ENCODE measurements at regions not wholly inside any gene's neighbourhood (a gene's known extent, or its start where the extent isn't known, plus 50 kb on each side); places are given as distances from the start of the nearest gene placed in this dataset.
A peak's percentile ranks its signal among the peaks of the same experiment; 100 is the strongest.
"Not testable (repeated sequence)": the region's sequence is repeated elsewhere in the genome, so short reads cannot be mapped to it uniquely, and the experiment has no call there.

DNA sequence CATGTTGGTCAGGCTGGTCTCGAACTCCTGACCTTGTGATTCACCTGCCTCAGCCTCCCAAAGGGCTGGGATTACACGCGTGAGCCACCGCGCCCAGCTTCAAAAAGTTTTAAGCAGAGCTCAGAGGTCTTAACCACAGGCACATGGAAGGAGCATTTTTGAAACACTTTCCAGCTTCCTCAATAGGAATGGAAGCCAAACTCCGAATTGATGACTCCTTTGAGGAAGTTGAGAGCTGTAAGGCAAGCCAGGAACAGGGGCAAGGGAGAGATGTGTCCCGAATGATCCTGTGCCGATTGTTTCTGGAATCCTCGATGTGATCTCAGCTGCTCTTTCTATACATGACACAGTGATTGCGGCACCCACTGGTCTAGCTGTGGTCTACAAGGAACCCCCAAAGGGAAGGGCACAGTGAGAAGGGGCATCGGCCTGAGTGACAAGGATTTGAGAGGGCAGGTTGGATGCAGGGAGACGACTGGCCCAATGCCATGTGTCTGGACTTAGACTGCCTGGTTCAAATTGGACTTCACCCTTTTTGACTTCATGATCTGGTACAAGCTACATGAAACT, 116.2 kb downstream of the ADRA2C start:
- not testable (repeated sequence) for H3K27ac Mint-ChIP-seq; H3K4me1 Mint-ChIP-seq; DNase-seq; H3K36me3 Mint-ChIP-seq (ENCODE audit: low read depth); H3K9me3 Mint-ChIP-seq; H3K4me3 Mint-ChIP-seq
- intact Hi-C loops (cut with micrococcal nuclease): loop anchor here (10.0 kb wide), 1 partner anchor 538 kb away; no protein-coding TSS in a partner anchor
- H3K27me3 Mint-ChIP-seq: peaks cover 40% of the 10 kb centered on the region

DNA sequence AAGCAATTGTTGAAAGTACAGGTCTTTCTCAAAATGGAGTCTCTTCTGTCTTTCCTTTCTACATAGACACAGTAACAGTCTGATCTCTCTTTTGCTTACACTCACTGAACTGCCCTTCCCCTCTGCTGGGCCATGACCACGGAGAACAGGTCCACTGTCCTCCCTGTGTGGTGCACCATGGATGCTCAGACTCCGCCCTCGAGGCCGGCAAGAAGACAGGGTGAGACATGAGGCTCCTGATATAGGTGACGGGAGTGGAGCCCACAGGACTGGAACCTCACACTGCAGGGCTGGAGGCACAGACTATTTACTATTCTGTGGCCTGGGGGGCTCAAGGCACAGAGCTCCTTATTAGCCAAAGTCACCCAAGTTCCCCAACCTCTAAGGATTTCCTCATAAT, 118.1 kb downstream of the ADRA2C start:
- not testable (repeated sequence) for H3K27ac Mint-ChIP-seq; DNase-seq; H3K4me1 Mint-ChIP-seq; H3K9me3 Mint-ChIP-seq; H3K36me3 Mint-ChIP-seq (ENCODE audit: low read depth); H3K4me3 Mint-ChIP-seq
- peaks cover 23% of the 10 kb centered on the region for H3K27me3 Mint-ChIP-seq
- intact Hi-C loops (cut with micrococcal nuclease): loop anchor here (10.0 kb wide), 1 partner anchor 539 kb away; no protein-coding TSS in a partner anchor

DNA sequence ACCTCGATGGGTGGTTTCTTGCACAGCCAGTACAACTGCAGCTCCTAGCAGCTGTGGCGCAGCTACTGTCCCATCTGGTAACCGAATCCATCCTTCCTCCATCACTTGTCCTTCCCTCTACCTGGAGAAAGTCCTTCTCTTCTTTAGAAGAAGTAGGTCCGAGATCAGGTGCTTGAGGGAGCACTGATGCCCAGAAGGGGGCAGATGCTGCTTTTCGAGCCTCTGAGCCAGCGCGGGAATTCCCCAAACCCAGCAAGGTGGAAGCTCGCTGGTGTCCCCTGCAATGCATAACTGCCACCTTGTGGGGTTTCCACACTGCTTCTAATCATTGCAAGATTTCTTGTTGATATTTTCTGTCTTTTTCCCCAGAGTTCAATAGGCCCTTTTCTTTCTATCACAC, 127.4 kb downstream of the ADRA2C start:
- H3K27me3 Mint-ChIP-seq; intact Hi-C loops (cut with micrococcal nuclease); H3K9me3 Mint-ChIP-seq; H3K4me3 Mint-ChIP-seq; H3K27ac Mint-ChIP-seq; H3K36me3 Mint-ChIP-seq (ENCODE audit: low read depth); H3K4me1 Mint-ChIP-seq: not testable (repeated sequence)
- peak; percentile 77 for DNase-seq

DNA sequence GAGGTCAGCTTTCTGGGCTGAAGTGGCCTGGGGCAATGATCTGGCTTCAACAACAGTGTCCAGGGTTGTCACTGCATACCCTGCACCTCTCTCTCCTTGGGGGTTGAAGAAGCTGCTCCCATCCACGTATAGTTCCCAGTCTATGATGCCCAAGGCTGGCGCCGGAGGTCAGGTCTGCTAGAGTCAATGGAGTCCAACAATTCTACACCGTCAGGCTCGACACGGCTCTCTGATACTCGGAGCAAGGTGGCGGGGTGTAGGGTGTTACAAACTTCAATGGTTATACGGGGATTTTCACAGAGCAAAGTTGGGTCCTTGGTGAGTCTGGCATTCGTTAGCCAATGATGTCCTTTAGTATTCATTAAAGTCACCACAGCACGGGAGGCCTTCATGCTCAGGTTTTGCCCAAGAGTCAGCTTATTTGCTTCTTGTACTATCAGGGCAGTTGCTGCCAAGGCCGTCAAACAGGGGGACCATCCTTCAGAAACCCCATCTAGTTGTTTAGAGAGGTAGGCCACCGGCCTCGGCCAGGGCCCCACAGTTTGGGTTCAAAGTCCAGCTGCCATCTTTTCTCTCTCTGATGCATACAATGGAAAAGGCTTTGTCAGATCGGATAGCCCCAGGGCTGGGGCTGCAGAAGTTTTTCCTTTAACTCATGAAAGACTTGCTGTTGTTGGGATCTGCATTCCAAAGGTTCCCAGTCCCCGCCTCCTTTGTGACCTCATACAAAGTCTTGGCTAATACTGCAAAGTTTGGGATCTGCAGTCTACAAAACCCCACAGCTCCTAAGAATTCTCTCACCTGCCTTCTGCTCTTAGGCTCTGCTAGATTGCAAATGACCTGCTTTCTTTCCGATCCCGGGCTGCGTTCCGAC, 128.1 kb downstream of the ADRA2C start:
- H3K4me1 Mint-ChIP-seq; H3K36me3 Mint-ChIP-seq (ENCODE audit: low read depth); DNase-seq; H3K4me3 Mint-ChIP-seq; H3K27ac Mint-ChIP-seq; intact Hi-C loops (cut with micrococcal nuclease); H3K9me3 Mint-ChIP-seq; H3K27me3 Mint-ChIP-seq: not testable (repeated sequence)

DNA sequence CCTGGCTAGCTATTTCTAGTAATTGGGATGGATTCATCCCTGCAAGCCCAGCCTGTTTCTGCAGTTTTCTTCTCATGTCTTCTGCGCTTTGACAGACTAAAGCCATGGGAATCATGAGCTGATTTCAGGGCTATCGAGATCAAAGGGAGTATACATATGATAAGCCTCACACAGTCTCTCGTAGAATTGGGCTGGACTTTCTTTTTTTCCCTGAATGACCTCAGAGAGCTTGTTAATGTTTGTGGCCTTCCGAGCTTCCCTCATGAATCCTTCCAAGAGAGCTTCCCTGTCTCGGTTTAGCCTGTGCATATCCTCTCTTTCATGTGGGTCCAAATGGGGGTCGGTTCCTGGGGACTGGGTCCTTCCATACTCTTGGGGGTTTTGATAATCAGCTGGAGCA, 130.3 kb downstream of the ADRA2C start:
- H3K27ac Mint-ChIP-seq: no peak overlapping the region
- H3K4me3 Mint-ChIP-seq: no peak overlapping the region
- no peaks in the 10 kb centered on the region for H3K27me3 Mint-ChIP-seq
- H3K36me3 Mint-ChIP-seq (ENCODE audit: low read depth): no peaks in the 10 kb centered on the region
- DNase-seq: no peak
- no peaks in the 10 kb centered on the region for H3K4me1 Mint-ChIP-seq
- no peaks in the 10 kb centered on the region for H3K9me3 Mint-ChIP-seq
- intact Hi-C loops (cut with micrococcal nuclease): no loop called here

DNA sequence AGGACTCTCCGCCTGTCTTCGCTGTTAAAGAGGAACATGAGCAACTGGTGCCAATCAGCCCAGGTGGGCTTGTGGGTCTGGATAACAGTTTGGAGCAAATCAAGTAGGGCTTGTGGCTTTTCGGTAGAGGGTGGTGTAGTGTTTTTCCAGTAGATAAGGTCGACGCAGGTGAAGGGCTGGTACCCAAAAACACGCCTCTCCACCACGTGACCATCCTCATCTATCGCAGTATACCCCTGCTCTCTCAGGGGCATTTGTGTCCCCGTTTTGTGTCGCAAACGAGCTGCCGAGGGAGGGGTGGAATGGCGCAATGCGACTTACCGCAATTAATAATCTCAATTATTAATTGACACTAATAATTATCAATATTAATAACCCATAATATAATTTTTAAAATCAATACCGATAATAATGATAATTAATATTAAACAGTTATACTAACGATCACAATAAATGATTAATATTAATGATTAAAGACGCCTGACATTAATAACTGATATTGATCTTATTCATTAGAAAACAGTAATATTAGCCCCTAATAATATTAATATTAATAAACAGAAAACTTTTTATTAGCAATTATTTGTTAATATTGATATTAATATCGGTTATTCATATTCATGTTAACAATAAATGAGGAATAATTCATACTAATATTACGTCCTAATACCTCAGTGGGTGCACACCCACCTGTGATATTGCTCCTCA, 130.8 kb downstream of the ADRA2C start:
- intact Hi-C loops (cut with micrococcal nuclease); DNase-seq; H3K27ac Mint-ChIP-seq; H3K9me3 Mint-ChIP-seq; H3K27me3 Mint-ChIP-seq; H3K4me1 Mint-ChIP-seq; H3K4me3 Mint-ChIP-seq; H3K36me3 Mint-ChIP-seq (ENCODE audit: low read depth): not testable (repeated sequence)

DNA sequence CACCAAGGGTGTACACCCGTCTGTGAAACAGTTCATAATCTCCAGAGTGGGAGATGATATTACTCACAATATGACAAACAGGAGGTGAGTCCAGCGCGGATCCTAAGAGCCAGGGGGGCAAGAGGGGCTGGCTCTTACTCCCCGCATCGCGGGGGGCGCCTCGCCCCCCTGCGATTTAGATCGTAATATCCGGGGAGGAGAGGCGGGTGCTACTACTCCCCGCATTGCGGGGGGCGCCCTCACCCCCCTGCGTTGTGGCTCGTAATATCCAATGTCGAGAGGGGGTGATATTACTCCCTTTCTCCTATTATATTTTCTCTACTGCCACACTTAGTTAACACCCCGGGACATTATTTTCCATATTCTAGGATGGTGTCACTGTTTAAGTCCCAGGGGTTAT, 131.9 kb downstream of the ADRA2C start:
- H3K27ac Mint-ChIP-seq: no peak overlapping the region

DNA sequence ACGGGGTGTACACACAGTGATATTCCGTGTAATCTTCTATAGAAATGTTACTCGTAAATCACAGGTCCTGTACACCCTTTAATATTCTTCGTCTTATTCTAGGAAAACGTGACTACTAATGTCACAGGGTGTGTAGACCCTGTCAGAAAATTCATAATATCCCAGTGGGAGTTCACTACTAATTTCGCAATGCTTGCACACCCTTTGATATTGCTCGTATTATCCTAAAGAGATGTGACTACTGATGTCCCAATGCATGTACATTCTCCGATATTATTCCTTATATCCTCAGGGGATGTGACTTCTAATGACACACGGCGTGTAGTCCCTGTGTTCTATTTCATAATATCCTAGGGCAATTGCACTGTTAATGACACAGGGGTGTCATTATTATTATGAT, 132.7 kb downstream of the ADRA2C start:
- H3K4me3 Mint-ChIP-seq; H3K4me1 Mint-ChIP-seq; H3K27me3 Mint-ChIP-seq; intact Hi-C loops (cut with micrococcal nuclease); H3K27ac Mint-ChIP-seq; H3K36me3 Mint-ChIP-seq (ENCODE audit: low read depth); DNase-seq; H3K9me3 Mint-ChIP-seq: not testable (repeated sequence)

More for the DNA sequence above, 131.9 kb downstream of the ADRA2C start:
- Mint-ChIP-seq H3K4me1 (no peaks in the 10 kb centered on the region), H3K36me3 (ENCODE audit: low read depth) (no peaks in the 10 kb centered on the region), H3K4me3 (no peak overlapping the region), H3K27me3 (no peaks in the 10 kb centered on the region), H3K9me3 (no peaks in the 10 kb centered on the region)
- DNase-seq: no peak
- intact Hi-C loops (cut with micrococcal nuclease): no loop called here

DNA sequence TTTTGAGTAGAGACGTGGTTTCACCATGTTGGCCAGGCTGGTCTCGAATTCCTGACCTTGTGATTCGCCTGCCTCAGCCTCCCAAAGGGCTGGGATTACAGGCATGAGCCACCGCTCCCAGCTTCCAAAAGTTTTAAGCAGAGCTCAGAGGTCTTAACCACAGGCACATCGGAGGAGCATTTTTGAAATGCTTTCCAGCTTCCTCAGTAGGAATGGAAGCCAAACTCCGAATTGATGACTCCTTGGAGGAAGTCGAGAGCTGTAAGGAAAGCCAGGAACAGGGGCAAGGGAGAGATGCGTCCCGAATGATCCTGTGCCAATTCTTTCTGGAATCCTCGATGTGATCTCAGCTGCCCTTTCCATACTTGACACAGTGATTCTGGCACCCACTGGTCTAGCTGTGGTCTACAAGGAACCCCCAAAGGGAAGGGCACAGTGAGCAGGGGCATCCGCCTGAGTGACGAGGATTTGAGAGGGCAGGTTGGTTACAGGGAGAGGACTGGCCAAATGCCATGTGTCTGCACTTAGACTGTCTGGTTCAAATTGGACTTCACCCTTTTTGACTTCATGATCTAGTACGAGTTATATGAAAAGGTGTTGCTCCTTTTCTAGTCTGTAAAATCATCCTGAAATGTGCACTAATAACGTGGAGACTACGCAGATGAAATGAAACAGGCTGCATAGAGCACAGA, 138.2 kb downstream of the ADRA2C start:
- H3K9me3 Mint-ChIP-seq; H3K27ac Mint-ChIP-seq; H3K27me3 Mint-ChIP-seq; DNase-seq; H3K36me3 Mint-ChIP-seq (ENCODE audit: low read depth); H3K4me1 Mint-ChIP-seq; H3K4me3 Mint-ChIP-seq; intact Hi-C loops (cut with micrococcal nuclease): not testable (repeated sequence)

DNA sequence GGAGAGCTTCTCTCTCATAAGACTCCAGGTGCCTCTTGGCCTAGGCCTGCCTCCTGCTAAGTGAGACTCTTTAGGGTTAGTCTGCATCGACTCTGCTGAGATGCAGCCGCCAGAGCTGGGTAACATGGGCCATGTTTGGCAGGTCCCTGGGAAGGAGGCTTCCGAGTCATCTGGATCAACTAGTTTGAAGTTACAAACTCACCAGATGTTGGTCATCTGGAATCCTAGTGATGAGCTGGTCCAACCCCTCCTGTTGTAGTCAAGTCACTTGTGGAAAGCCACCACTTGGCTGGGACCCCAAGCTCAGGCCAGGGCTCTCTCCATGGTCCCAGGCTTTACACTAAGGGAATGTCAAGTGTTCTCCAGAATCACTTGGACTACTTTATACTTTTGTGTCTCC, 143.4 kb downstream of the ADRA2C start:
- H3K27me3 Mint-ChIP-seq; H3K4me3 Mint-ChIP-seq; DNase-seq; H3K36me3 Mint-ChIP-seq (ENCODE audit: low read depth); intact Hi-C loops (cut with micrococcal nuclease); H3K27ac Mint-ChIP-seq; H3K4me1 Mint-ChIP-seq: not testable (repeated sequence)
- H3K9me3 Mint-ChIP-seq: peaks cover 12% of the 10 kb centered on the region

DNA sequence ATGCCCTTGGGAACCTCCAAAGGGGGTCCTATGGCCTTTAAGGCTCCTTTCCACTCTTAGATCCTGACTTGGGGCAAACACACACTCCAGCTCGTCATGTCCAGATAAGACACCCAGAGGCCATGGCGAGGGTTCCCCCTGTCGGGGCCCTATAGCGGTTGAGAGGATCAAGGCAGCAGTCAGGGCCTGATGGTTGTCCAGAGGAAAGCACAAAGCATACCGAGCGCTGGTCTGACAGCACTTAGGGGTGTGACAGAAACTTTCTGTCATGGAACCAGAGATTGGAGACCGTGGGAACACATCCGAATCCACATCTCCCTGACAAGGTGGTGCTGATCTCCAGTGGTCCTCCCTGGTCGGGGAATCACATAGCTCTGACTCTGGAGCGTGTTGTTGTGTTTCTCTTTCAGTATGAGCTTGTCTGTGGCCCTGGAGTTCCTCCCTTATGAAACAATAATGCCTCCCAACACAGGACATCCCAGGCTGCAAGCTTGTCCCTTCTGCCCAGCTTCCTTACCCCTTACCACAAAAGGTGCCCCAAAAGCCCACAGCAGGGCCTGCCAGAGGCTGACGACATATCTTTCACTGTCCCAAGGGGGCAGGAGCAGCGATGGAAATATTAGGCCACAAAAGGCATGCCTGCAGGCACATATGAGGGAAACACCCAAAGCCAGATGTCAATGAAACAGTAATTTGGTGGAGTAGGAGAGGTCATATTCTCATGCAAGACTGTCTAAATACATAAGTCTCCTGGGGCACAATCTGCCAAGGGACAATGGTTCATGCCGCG, 144.2 kb downstream of the ADRA2C start:
- DNase-seq; intact Hi-C loops (cut with micrococcal nuclease); H3K27ac Mint-ChIP-seq; H3K27me3 Mint-ChIP-seq; H3K4me3 Mint-ChIP-seq; H3K4me1 Mint-ChIP-seq; H3K36me3 Mint-ChIP-seq (ENCODE audit: low read depth): not testable (repeated sequence)
- H3K9me3 Mint-ChIP-seq: peaks cover 12% of the 10 kb centered on the region

DNA sequence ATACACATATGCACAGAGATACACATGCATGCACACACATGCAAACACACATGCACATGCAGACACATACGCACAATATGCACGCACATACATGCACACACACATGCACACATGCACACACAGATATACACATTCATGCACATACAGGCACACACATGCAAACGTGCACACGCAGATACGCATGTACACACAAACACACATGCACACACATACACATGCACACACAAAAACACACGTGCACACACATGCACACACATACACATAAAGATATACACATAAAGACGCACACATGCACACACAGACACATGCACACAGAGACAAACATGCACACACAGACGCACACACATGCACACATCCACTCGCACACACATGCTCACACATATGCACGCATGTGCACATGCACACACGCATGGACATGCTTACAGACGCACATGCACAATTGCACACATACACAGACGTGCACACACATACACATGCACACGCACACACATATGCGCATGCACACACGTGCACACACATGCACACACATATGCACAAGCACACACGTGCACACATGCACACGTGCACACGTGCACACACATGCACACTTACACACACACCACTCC, 145.2 kb downstream of the ADRA2C start:
- Mint-ChIP-seq H3K36me3 (ENCODE audit: low read depth) (no peaks in the 10 kb centered on the region), H3K27ac (no peak overlapping the region), H3K4me3 (no peak overlapping the region), H3K4me1 (peaks cover 4% of the 10 kb centered on the region), H3K27me3 (no peaks in the 10 kb centered on the region), H3K9me3 (peaks cover 12% of the 10 kb centered on the region)
- intact Hi-C loops (cut with micrococcal nuclease): no loop called here
- no peak for DNase-seq

DNA sequence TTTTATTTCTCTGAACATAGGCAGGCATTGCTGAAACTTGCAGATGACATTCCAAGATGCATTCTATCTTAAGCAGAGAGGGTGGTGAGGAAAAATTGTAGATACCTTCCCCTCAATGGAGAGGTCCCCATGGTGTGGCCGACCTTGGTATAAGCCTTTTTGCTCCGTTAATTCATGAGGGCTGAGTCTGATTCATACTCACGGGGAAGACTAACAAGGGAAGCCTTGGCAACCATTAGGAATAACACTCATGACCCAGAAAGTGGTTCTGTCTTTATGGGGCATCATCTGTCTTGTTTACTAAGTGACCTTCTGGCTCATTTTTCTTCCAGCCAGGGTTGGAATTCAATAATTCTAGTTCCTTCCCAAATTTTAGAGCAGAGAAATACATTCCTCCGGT, 148.3 kb downstream of the ADRA2C start:
- intact Hi-C loops (cut with micrococcal nuclease); H3K4me1 Mint-ChIP-seq; H3K36me3 Mint-ChIP-seq (ENCODE audit: low read depth); H3K27me3 Mint-ChIP-seq; H3K4me3 Mint-ChIP-seq; DNase-seq; H3K27ac Mint-ChIP-seq: not testable (repeated sequence)
- peaks cover 12% of the 10 kb centered on the region for H3K9me3 Mint-ChIP-seq
